ENCODE measurements at regions not wholly inside any gene's neighbourhood (a gene's known extent, or its start where the extent isn't known, plus 50 kb on each side); places are given as distances from the start of the nearest gene placed in this dataset.

- no peak for TF ChIP-seq ZHX2 (IDR thresholded peaks at IDR 0.05; ENCODE audit: low read depth)
- no peak for TF ChIP-seq ZHX2 (CRISPR knock-in tag; IDR thresholded peaks at IDR 0.05; ENCODE audit: borderline replicate concordance)
- no peak for TF ChIP-seq ZNF501 (CRISPR knock-in tag; IDR thresholded peaks at IDR 0.05)
- no peak for TF ChIP-seq SIX4 (CRISPR knock-in tag; IDR thresholded peaks at IDR 0.05)
- no peak for TF ChIP-seq SP140L (CRISPR knock-in tag; IDR thresholded peaks at IDR 0.05; ENCODE audit: borderline replicate concordance)
- TF ChIP-seq DNMT3B (CRISPR knock-in tag; conservative IDR thresholded peaks at IDR 0.05), result no peak
- TF ChIP-seq MLLT10 (CRISPR knock-in tag; IDR thresholded peaks at IDR 0.05), result no peak
- TF ChIP-seq ZNF143 (CRISPR knock-in tag; IDR thresholded peaks at IDR 0.05), result no peak
- no peak for TF ChIP-seq ZNF292 (CRISPR knock-in tag; IDR thresholded peaks at IDR 0.05; ENCODE audit: borderline replicate concordance, low read depth)
- no peak for TF ChIP-seq JUNB (CRISPR knock-in tag; IDR thresholded peaks at IDR 0.05; ENCODE audit: borderline replicate concordance)
- no peak for TF ChIP-seq AGO2 (optimal IDR thresholded peaks at IDR 0.05; ENCODE audit: low read depth, low read length)
- no peak for TF ChIP-seq ZNF160 (CRISPR knock-in tag; IDR thresholded peaks at IDR 0.05)
- no peak for TF ChIP-seq ZNF563 (CRISPR knock-in tag; IDR thresholded peaks at IDR 0.05)
- no peak for TF ChIP-seq ZNF530 (CRISPR knock-in tag; IDR thresholded peaks at IDR 0.05; ENCODE audit: low read depth)
- TF ChIP-seq SNAPC5 (CRISPR knock-in tag; IDR thresholded peaks at IDR 0.05; ENCODE audit: borderline replicate concordance), result no peak
- no peak for TF ChIP-seq KMT2A (CRISPR knock-in tag; IDR thresholded peaks at IDR 0.05)
- TF ChIP-seq ZFY (CRISPR knock-in tag; IDR thresholded peaks at IDR 0.05), result 0 out of 2 replicates have a peak, but pooled peaks have one; percentile 16
- no peak for TF ChIP-seq RNF2 (conservative IDR thresholded peaks at IDR 0.05; ENCODE audit: low read depth)
These were observed 386.6 kb downstream of the BUD13 start (continued) for GRCh38 chr11:116386118-116386699.

Measured in HepG2 (cell line).